ENCODE measurements at regions not wholly inside any gene's neighbourhood (a gene's known extent, or its start where the extent isn't known, plus 50 kb on each side); places are given as distances from the start of the nearest gene placed in this dataset.

DNA sequence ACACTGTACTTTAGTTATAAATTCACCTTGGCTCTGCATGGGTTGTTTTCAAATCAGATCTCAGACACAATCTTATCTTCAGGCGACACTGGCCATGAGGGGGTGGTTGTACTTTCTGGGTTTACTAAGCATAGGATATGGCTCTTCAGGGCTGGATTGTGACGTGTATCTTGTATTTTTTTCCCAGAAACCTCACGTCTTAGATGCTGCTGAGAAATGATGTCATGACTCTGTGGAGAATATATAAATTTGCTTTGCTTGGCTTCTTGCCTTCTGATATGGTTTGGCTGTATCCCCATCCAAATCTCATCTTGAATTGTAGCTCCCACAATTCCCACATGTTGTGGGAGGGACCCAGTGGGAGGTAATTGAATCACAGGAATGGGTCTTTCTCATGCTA lies 82.8 kb upstream of the VSTM5 start:
- TF ChIP-seq, protein P1, sequence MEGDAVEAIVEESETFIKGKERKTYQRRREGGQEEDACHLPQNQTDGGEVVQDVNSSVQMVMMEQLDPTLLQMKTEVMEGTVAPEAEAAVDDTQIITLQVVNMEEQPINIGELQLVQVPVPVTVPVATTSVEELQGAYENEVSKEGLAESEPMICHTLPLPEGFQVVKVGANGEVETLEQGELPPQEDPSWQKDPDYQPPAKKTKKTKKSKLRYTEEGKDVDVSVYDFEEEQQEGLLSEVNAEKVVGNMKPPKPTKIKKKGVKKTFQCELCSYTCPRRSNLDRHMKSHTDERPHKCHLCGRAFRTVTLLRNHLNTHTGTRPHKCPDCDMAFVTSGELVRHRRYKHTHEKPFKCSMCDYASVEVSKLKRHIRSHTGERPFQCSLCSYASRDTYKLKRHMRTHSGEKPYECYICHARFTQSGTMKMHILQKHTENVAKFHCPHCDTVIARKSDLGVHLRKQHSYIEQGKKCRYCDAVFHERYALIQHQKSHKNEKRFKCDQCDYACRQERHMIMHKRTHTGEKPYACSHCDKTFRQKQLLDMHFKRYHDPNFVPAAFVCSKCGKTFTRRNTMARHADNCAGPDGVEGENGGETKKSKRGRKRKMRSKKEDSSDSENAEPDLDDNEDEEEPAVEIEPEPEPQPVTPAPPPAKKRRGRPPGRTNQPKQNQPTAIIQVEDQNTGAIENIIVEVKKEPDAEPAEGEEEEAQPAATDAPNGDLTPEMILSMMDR (IDR thresholded peaks at IDR 0.05), result no peak
- no peak for TF ChIP-seq POLR2A (IDR thresholded peaks at IDR 0.05)
- DNase-seq, result no peak
- H3K36me3 ChIP-seq, result no peaks in the 10 kb centered on the region

DNA sequence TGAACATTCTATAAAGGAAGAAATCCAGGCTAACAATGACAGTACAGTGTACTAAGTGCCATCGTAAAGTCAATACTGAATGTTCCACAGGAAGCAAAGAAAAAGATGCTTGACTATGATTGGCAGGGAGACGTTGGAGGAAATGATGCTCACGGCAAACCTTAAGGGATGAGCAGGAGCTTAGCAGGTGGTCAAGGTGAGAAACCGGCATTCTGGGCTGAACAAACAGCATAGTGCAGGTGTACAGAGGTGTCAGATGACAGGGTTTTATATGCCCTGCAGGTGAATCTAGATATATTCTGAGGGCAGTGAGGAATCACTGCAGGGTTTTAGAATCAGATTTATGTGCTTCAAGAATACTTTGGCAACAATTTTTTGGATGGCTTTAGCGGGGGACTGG lies 85.3 kb upstream of the HEPHL1 start:
- Histone ChIP-seq H3K9me3 (no peaks in the 10 kb centered on the region), H3K36me3 (no peaks in the 10 kb centered on the region), H3K4me1 (no peaks in the 10 kb centered on the region), H3K4me3 (no peak overlapping the region), H3K27me3 (no peaks in the 10 kb centered on the region), H3K27ac (no peak overlapping the region)
- TF ChIP-seq, protein P1 (IDR thresholded peaks at IDR 0.05), result no peak
- TF ChIP-seq POLR2A (IDR thresholded peaks at IDR 0.05), result no peak
- no peak for DNase-seq

More for the DNA sequence above, 82.8 kb upstream of the VSTM5 start:
- Histone ChIP-seq H3K27me3 (no peaks in the 10 kb centered on the region), H3K9me3 (no peaks in the 10 kb centered on the region), H3K27ac (no peak overlapping the region), H3K4me1 (no peaks in the 10 kb centered on the region), H3K4me3 (no peak overlapping the region)

DNA sequence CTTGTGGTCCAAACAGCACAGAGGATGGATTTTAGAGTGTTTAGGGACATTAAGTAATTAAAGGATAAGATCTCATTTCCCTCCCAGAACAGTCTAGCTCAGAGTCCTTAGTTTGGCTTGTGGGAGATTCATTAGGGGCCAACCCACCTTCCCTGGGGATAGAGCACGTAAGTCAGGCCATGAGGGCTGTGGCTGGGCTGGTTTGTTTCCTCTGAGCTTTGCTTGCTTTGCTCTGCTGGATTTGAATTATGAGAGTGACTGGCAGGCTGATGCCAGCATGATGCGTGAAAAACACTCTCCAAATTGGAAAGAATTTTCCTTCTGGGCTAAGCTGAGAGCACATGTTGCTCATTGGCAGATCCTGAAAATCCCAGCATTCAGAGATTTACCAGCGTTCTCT lies 84.7 kb upstream of the HEPHL1 start:
- TF ChIP-seq POLR2A (IDR thresholded peaks at IDR 0.05), result no peak
- TF ChIP-seq, protein P1 (IDR thresholded peaks at IDR 0.05), result no peak
- H3K36me3 ChIP-seq, result no peaks in the 10 kb centered on the region
- no peak for DNase-seq
- no peaks in the 10 kb centered on the region for H3K4me1 ChIP-seq
- no peaks in the 10 kb centered on the region for H3K27me3 ChIP-seq
- H3K4me3 ChIP-seq, result no peak overlapping the region
- H3K9me3 ChIP-seq, result no peaks in the 10 kb centered on the region
- no peak overlapping the region for H3K27ac ChIP-seq

DNA sequence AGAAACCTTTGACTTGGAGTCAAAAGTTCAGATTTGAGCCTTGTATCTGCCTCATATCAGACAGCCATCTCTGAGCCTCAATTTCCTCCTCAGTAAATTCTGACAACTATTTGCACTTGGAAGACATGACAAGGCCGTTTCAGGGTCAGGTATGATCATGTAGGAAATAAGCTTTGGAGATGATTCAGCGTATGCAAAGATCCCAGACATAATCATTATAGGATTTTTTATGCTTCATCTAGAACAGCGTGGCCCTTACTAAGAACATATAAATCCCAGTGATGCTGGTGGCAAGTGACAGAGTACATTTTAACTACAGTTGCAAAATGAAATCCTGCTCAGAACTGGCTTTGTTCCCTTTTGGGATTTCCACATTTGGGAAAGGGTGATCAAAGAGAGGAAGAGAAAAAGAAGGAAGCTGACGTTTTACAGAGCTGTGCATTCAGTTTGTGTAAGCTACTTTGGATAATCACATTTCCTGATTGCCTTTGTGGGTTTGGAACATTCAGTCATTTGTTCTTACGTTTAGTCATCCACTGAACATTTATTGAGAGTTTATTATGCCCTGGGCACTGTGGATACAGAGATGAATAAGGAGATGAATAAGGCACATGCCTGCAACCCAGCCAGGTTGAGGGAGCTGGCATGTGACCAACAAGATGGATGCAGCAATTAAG lies 81.9 kb upstream of the HEPHL1 start:
- Histone ChIP-seq H3K36me3 (no peaks in the 10 kb centered on the region), H3K27ac (no peak overlapping the region), H3K27me3 (no peaks in the 10 kb centered on the region), H3K4me1 (no peaks in the 10 kb centered on the region), H3K9me3 (no peaks in the 10 kb centered on the region), H3K4me3 (no peak overlapping the region)
- TF ChIP-seq, protein P1 (IDR thresholded peaks at IDR 0.05), result no peak
- TF ChIP-seq POLR2A (IDR thresholded peaks at IDR 0.05), result no peak
- no peak for DNase-seq

DNA sequence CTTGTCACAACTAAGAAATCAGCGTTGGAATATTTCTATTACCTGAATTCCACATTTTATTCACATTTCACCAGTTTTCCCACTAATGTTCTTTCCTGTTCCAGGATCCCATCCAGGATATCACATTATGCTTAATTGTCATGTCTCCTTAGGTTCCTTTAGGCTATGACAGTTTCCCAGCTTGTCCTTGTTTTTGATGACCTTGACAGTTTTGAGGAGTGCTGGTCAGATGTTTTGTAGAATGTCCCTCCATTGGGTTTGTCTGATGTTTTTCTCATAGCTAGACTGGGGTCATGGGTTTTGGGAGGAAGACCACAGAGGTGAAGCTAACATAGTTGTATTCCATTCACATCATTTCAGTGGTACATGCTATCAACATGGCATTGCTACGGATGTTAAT lies 80.8 kb upstream of the HEPHL1 start:
- Histone ChIP-seq H3K4me1 (no peaks in the 10 kb centered on the region), H3K27ac (no peak overlapping the region), H3K4me3 (no peak overlapping the region), H3K27me3 (no peaks in the 10 kb centered on the region), H3K9me3 (no peaks in the 10 kb centered on the region), H3K36me3 (no peaks in the 10 kb centered on the region)
- TF ChIP-seq POLR2A (IDR thresholded peaks at IDR 0.05), result no peak
- TF ChIP-seq, protein P1 (IDR thresholded peaks at IDR 0.05), result no peak
- DNase-seq, result no peak

DNA sequence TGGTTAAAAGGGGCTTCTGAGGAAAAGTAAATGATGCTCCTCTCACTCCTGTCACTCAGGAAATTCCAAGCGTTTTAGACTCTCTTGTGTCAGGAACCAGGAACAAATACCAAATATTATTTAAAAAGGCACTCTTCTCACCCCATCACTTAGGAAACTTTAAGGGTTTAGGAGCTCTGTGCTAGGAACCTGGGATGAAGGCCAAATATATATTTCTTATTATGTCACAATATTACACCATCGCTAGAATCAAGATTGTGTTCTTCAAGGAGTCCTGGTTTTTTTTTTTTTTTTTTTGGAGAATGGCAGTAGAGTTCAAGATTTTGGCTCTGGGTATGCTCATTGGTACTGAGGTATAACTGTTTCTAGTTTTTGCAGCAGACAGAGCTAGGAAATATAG lies 79.0 kb upstream of the HEPHL1 start:
- no peak for DNase-seq
- TF ChIP-seq, protein P1 (IDR thresholded peaks at IDR 0.05), result no peak
- TF ChIP-seq POLR2A (IDR thresholded peaks at IDR 0.05), result no peak
- no peak overlapping the region for H3K27ac ChIP-seq
- H3K4me1 ChIP-seq, result no peaks in the 10 kb centered on the region
- H3K36me3 ChIP-seq, result no peaks in the 10 kb centered on the region
- no peak overlapping the region for H3K4me3 ChIP-seq
- H3K9me3 ChIP-seq, result no peaks in the 10 kb centered on the region
- no peaks in the 10 kb centered on the region for H3K27me3 ChIP-seq

Measured in Peyer's patch (tissue), 4 donors.